Endothelial cell of umbilical vein (primary cell): ENCODE measurements at regions not wholly inside any gene's neighbourhood (a gene's known extent, or its start where the extent isn't known, plus 50 kb on each side); places are given as distances from the start of the nearest gene placed in this dataset.

Experiments
- CTCF ChIP-seq, 2 donors: IDR thresholded peaks; 1 replicate in 1 of 2; 2 replicates in 1 of 2; pipeline ENCODE4 v1.5.1; 2011; ENCODE audit warnings: low read length in 2 of 2, mild to moderate bottlenecking in 2 of 2, moderate library complexity in 2 of 2, control low read depth in 1 of 2, inconsistent platforms in 1 of 2, low read depth in 1 of 2; ENCODE audit not compliant: insufficient read depth in 1 of 2; ENCODE audit errors: extremely low read depth in 1 of 2
- EZH2 ChIP-seq: IDR thresholded peaks from 2 replicates; pipeline ENCODE4 v1.6.1; 2012; ENCODE audit warnings: borderline replicate concordance, low read depth, mild to moderate bottlenecking, moderate library complexity, low read length, inconsistent platforms; ENCODE audit not compliant: severe bottlenecking
- POLR2A ChIP-seq: IDR thresholded peaks from 2 replicates; pipeline ENCODE4 v1.6.1; 2012; ENCODE audit warnings: low read depth, mild to moderate bottlenecking, control low read depth, low read length
- POLR2AphosphoS5 ChIP-seq: IDR thresholded peaks from 2 replicates; pipeline ENCODE4 v1.6.1; 2012; ENCODE audit warnings: low read depth, mild to moderate bottlenecking, control low read depth, low read length, moderate library complexity; ENCODE audit not compliant: insufficient read depth

GRCh38 chr16:27638833-27639560 lies 89.1 kb downstream of the KATNIP start:
- TF ChIP-seq POLR2AphosphoS5 (no peak), POLR2A (no peak), EZH2 (no peak), CTCF (IDR thresholded peaks at IDR 0.05; ENCODE audit: extremely low read depth in 1 of 2, insufficient read depth in 1 of 2, low read depth in 1 of 2, low read length in 2 of 2) (no peak)
